ENCODE measurements at regions not wholly inside any gene's neighbourhood (a gene's known extent, or its start where the extent isn't known, plus 50 kb on each side); places are given as distances from the start of the nearest gene placed in this dataset.

- no peak for ATAC-seq
- no peak for DNase-seq
- intact Hi-C loops (cut with DNase I) = no loop called here
Observed at GRCh38 chr15:70406617-70407335, 309.1 kb upstream of the TLE3 start.

GRCh38 chr15:70401709-70402108 is 304.0 kb upstream of the TLE3 start:
- intact Hi-C loops (cut with DNase I) = no loop called here
- ATAC-seq = no peak
- DNase-seq = no peak

- ATAC-seq (no peak), DNase-seq (no peak)
- intact Hi-C loops (cut with DNase I) = no loop called here
Observed at GRCh38 chr15:70400766-70401541, 303.2 kb upstream of the TLE3 start.

GRCh38 chr15:70399204-70399603 is 301.5 kb upstream of the TLE3 start:
- no peak for DNase-seq
- ATAC-seq = no peak
- intact Hi-C loops (cut with DNase I) = no loop called here

- DNase-seq (no peak), ATAC-seq (no peak)
- intact Hi-C loops (cut with DNase I) = no loop called here
Observed at GRCh38 chr15:70398694-70399093, 301.0 kb upstream of the TLE3 start.

GRCh38 chr15:70396807-70397206 is 299.1 kb upstream of the TLE3 start:
- no peak for ATAC-seq
- no peak for DNase-seq
- intact Hi-C loops (cut with DNase I) = no loop called here

GRCh38 chr15:70395164-70395563 is 297.4 kb upstream of the TLE3 start:
- intact Hi-C loops (cut with DNase I) = no loop called here
- no peak for DNase-seq
- ATAC-seq = no peak

GRCh38 chr15:70390723-70391122 is 293.0 kb upstream of the TLE3 start:
- intact Hi-C loops (cut with DNase I) = no loop called here
- DNase-seq (no peak), ATAC-seq (no peak)

GRCh38 chr15:70387993-70388392 is 290.3 kb upstream of the TLE3 start:
- DNase-seq = no peak
- ATAC-seq = no peak
- intact Hi-C loops (cut with DNase I) = no loop called here

- intact Hi-C loops (cut with DNase I) = no loop called here
- ATAC-seq = no peak
- DNase-seq = no peak
Observed at GRCh38 chr15:70387081-70387480, 289.4 kb upstream of the TLE3 start.

- intact Hi-C loops (cut with DNase I) = no loop called here
Observed at GRCh38 chr15:70385711-70386110, 288.0 kb upstream of the TLE3 start.

GRCh38 chr15:70385052-70385451 is 287.3 kb upstream of the TLE3 start:
- intact Hi-C loops (cut with DNase I) = no loop called here
- ATAC-seq = peak in 1 of 2 donors; percentile 34
- DNase-seq = no peak

More at GRCh38 chr15:70385711-70386110, 288.0 kb upstream of the TLE3 start:
- ATAC-seq (no peak), DNase-seq (no peak)

GRCh38 chr15:70383856-70384255 is 286.1 kb upstream of the TLE3 start:
- ATAC-seq = no peak
- no peak for DNase-seq
- intact Hi-C loops (cut with DNase I) = no loop called here

- no peak for ATAC-seq
- DNase-seq = no peak
- intact Hi-C loops (cut with DNase I) = no loop called here
Observed at GRCh38 chr15:70382762-70383458, 285.2 kb upstream of the TLE3 start.

- ATAC-seq (no peak), DNase-seq (no peak)
- intact Hi-C loops (cut with DNase I) = no loop called here
Observed at GRCh38 chr15:70382009-70382749, 284.5 kb upstream of the TLE3 start.

- intact Hi-C loops (cut with DNase I) = no loop called here
- ATAC-seq (no peak), DNase-seq (no peak)
Observed at GRCh38 chr15:70379938-70380883, 282.5 kb upstream of the TLE3 start.

- no peak for DNase-seq
- no peak for ATAC-seq
- intact Hi-C loops (cut with DNase I) = no loop called here
Observed at GRCh38 chr15:70379134-70379533, 281.4 kb upstream of the TLE3 start.

Data from left cardiac atrium (tissue), 4 donors.